GM12891 (cell line): ENCODE measurements at regions not wholly inside any gene's neighbourhood (a gene's known extent, or its start where the extent isn't known, plus 50 kb on each side); places are given as distances from the start of the nearest gene placed in this dataset.
"Not testable (repeated sequence)": the region's sequence is repeated elsewhere in the genome, so short reads cannot be mapped to it uniquely, and the experiment has no call there.

Experiments used
- DNase-seq: peaks from one replicate; pipeline ENCODE4 v3.0.0; 2011; ENCODE audit warnings: low spot score; ENCODE audit not compliant: insufficient read length
- FAIRE-seq: peaks from 2 replicates; lab custom pipeline; 2011; peaks lifted over from hg19 to GRCh38; lab: Jason Lieb, UNC
- PAX5 ChIP-seq: IDR thresholded peaks from 2 replicates; pipeline ENCODE4 v1.6.1; 2011; ENCODE audit warnings: low read length, moderate library complexity, mild to moderate bottlenecking; ENCODE audit not compliant: insufficient read depth, severe bottlenecking
- POLR2A ChIP-seq: IDR thresholded peaks from 2 replicates; pipeline ENCODE4 v1.6.1; 2011; ENCODE audit warnings: low read depth, low read length, control low read depth
- POLR2AphosphoS5 ChIP-seq: IDR thresholded peaks from 2 replicates; pipeline ENCODE4 v1.6.1; 2011; ENCODE audit warnings: low read depth, low read length, control low read depth
- POU2F2 ChIP-seq: IDR thresholded peaks from 2 replicates; pipeline ENCODE4 v1.6.1; 2011; ENCODE audit warnings: low read depth, mild to moderate bottlenecking, control low read depth, low read length, moderate library complexity
- SPI1 ChIP-seq: IDR thresholded peaks from 2 replicates; pipeline ENCODE4 v1.6.1; 2011; ENCODE audit warnings: low read depth, low read length, control low read depth
- TAF1 ChIP-seq: IDR thresholded peaks from 2 replicates; pipeline ENCODE4 v1.6.1; 2011; ENCODE audit warnings: low read depth, low read length, control low read depth

DNA sequence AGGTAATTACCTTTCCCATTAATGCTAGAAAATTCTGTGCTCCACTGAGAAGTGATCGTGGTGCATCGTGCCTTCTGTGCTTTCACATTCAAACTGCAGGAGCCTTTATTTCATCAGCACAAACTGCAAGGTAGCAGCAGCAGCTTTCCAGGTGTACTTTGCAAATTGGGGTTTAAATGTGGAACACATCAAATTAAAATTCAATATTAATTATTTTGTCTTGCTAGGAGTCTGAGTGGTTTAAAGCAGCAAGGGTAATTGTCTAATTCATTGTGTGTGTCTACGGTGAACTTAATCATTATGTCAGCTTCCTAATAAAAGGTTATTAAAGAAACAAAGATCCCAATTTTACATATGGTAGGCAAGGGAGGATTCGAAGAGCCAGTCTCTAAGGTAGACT, 180.8 kb upstream of the ATP5MC3 start:
- FAIRE-seq (no peak), DNase-seq (no peak)

DNA sequence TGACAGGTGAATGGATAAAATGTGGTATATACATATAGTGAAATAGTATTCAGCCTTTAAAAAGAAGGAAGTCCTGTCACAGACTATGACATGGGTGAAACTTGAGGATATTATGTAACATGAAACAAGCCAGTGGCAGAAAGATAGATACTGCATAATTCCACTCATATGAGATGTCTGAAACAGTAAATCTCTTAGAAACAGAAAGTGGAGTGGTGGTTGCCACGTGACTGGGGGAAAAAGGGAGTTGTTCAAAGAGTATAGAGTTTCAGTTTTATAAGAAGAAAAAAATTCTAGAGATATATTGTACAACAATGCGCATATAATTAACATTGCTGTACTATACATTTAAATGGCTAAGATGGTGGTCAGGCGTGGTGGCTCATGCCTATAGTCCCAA, 178.2 kb upstream of the ATP5MC3 start:
- FAIRE-seq: no peak
- no peak for DNase-seq
- TF ChIP-seq TAF1 (no peak), POLR2A (no peak), POLR2AphosphoS5 (no peak), SPI1 (no peak), PAX5 (no peak), POU2F2 (no peak)

More for the DNA sequence above, 180.8 kb upstream of the ATP5MC3 start:
- TF ChIP-seq SPI1: no peak
- no peak for TF ChIP-seq POLR2A
- no peak for TF ChIP-seq POLR2AphosphoS5
- TF ChIP-seq PAX5: no peak
- TF ChIP-seq TAF1: no peak
- TF ChIP-seq POU2F2: no peak

DNA sequence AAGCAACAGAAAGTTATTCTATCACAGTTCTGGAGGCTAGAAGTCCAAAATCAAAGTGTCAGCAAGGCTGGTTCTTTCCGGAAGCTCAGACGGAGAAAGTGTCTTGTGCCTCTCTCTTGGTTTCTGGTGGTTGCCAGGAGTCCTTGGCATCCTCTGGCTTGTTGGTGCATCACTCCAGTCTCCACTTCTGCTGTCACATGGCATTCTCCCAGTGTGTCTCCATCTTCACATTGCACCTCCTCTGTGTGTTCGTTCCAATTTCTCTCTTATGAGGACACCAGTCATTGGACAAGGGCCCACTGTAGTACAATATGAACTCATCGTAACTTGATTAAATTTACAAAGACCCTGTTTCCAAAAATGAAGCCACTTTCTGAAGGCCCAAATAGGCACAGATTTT, 175.4 kb upstream of the ATP5MC3 start:
- FAIRE-seq (no peak), DNase-seq (no peak)
- TF ChIP-seq SPI1: no peak
- TF ChIP-seq PAX5: no peak
- no peak for TF ChIP-seq POU2F2
- TF ChIP-seq POLR2AphosphoS5: no peak
- no peak for TF ChIP-seq POLR2A

DNA sequence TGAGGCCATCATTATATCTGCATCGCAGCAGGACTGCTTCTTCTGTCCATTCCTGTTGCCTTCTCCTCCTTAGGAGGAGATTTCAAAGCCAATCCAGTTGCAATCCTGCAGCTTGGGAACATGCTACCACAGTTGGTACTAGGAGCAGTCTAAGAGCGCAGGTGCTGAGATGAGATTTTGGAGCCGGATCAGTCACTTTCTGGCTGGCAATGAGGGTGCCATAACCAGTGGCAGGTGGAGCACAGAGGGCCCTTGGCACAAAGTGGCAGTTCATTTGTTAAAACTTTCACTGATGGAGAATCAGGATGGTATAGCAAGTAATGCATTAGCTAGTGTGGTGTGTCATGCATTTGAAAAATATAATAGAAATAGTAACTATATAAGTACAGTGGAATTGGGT, 173.7 kb upstream of the ATP5MC3 start:
- TF ChIP-seq POU2F2 (no peak), POLR2A (no peak), TAF1 (no peak), SPI1 (no peak), POLR2AphosphoS5 (no peak), PAX5 (no peak)
- DNase-seq (no peak), FAIRE-seq (no peak)

DNA sequence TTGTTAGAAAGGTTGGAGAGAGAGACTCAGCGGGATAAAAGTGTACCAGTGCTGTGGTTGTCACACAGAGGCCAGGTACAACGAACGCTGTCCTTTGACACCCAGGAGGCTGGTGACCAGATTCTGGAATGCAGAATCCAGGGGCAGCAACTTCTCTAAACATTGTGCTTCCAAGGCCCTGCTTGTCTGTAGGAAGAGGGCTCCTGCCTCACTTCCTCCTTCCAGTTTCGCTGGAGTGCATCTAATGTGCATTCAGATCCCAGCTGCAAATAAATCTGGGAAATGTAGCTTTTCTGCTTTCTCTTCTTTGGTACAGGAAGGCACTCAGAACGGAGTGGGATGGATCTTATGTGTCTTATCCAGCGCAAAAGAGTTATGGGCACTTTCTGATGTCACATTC, 171.8 kb upstream of the ATP5MC3 start:
- TF ChIP-seq SPI1: no peak
- no peak for TF ChIP-seq TAF1
- TF ChIP-seq POLR2AphosphoS5: no peak
- no peak for TF ChIP-seq POU2F2
- TF ChIP-seq POLR2A: no peak
- TF ChIP-seq PAX5: no peak
- no peak for DNase-seq
- no peak for FAIRE-seq

DNA sequence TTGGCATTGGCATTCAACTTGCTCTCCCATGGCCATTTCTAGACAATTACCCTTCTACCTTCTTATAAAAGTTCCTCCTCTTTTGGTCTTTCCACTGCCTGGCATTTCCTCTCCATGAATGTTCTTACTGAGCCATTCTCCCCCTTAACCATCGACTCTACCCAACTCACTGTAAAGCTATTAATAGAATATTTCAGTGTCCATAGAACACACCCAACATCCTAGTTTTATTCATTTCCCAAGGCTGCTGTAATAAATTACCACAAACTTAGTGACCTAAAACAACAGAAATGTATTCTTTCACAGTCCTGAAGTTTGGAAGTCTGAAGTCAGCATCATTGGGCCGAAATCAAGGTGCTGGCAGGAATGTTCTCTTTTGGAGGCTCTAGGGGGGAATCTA, 170.0 kb upstream of the ATP5MC3 start:
- TF ChIP-seq POLR2A (no peak), POU2F2 (no peak), SPI1 (no peak), PAX5 (no peak), POLR2AphosphoS5 (no peak), TAF1 (no peak)
- no peak for FAIRE-seq
- no peak for DNase-seq

DNA sequence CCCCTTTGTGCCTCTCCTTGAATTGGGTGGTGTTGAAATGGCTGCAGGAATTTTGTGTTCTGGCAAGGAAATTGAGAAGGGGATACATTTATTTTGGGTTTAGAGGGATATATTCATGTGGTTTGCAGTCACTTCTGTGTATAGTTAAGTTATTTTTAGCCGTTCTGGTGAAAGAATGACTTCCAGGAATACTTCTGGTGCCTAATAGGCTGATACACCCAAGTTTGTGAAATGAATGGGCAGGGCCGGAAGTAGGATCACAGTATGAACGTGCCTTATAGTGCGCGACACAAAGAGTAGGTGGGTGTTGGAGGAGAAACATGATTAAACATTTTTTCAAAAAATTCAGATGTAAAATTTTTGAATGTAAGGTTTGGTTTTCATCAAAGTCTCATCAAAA, 168.6 kb upstream of the ATP5MC3 start:
- no peak for TF ChIP-seq PAX5
- no peak for TF ChIP-seq SPI1
- TF ChIP-seq POU2F2: no peak
- no peak for TF ChIP-seq POLR2AphosphoS5
- TF ChIP-seq TAF1: no peak
- TF ChIP-seq POLR2A: no peak
- no peak for FAIRE-seq
- DNase-seq: no peak

DNA sequence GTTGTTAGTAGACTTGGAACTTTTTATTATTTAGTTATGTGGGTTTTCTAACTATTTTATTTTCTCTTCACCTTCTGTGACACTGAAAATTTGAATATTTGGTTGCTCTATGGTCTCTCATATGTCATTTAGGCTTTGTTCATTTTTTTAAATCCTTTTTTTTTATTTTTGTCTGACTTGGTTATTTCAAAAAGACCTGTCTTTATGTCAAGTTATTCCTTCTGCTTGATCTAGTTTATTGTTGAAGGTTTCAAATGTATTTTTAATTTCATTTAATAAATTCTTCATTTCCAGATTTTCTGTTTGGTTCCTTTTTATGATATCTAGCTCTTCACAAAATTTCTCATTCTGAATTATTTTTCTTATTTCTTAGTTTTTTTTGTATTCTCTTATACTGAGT, 160.6 kb upstream of the ATP5MC3 start:
- no peak for TF ChIP-seq SPI1
- TF ChIP-seq TAF1: no peak
- TF ChIP-seq POLR2A: no peak
- TF ChIP-seq POLR2AphosphoS5: no peak
- no peak for TF ChIP-seq POU2F2
- no peak for TF ChIP-seq PAX5
- no peak for DNase-seq
- no peak for FAIRE-seq

DNA sequence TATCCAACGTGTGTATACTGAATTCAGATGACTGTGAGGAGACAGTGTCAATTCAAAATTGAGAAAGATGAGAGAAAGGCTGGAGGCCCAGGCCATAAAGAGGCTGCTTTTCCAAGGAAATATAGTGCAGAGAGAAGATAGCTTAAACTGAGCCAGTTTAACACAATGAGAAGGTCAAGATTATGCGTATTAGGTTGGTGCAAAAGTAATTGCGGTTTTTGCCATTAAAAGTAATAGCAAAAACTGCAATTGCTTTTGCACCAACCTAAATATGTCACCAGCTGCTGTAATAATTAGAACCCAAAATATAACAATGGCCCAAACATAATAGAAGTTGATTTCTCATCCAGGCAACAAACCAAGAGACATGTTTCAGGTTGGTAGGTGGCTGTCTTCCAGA, 148.7 kb upstream of the ATP5MC3 start:
- TF ChIP-seq POLR2A: no peak
- no peak for TF ChIP-seq TAF1
- TF ChIP-seq POU2F2: no peak
- no peak for TF ChIP-seq SPI1
- TF ChIP-seq PAX5: no peak
- TF ChIP-seq POLR2AphosphoS5: no peak
- FAIRE-seq (no peak), DNase-seq (no peak)

DNA sequence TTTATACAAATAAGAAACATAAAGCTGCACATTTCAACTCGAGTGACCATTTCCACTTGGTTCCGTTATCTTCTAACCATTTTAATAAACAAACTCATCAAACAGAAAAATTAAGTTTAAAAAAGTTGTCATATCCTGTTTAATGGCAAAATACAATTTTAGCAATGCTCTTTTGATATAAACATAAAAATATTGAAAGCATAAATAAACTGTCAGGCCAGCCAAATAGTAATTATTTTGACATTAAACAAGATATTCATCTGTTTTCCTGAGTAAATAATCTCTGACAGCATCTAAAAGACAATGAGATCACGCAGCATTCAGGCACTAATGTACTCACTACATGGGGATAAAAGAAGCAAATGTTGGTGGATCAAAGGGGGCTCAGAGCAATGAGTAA, 145.3 kb upstream of the ATP5MC3 start:
- TF ChIP-seq PAX5 (no peak), TAF1 (no peak), SPI1 (no peak), POLR2A (no peak), POU2F2 (no peak), POLR2AphosphoS5 (no peak)
- DNase-seq: no peak
- FAIRE-seq: no peak

DNA sequence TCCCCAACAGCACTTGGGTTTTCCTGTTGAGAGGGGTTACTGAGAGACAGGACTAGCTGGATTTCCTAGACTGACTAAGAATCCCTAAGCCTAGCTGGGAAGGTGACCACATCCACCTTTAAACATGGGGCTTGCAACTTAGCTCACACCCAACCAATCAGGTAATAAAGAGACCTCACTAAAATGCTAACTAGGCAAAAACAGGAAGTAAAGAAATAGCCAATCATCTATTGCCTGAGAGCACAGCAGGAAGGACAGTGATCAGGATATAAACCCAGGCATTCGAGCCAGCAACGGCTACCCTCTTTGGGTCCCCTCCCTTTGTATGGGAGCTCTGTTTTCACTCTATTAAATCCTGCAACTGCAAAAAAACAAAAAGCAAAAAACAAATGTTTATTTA, 144.7 kb upstream of the ATP5MC3 start:
- not testable (repeated sequence) for DNase-seq, FAIRE-seq
